ENCODE measurements at regions not wholly inside any gene's neighbourhood (a gene's known extent, or its start where the extent isn't known, plus 50 kb on each side); places are given as distances from the start of the nearest gene placed in this dataset.

DNA sequence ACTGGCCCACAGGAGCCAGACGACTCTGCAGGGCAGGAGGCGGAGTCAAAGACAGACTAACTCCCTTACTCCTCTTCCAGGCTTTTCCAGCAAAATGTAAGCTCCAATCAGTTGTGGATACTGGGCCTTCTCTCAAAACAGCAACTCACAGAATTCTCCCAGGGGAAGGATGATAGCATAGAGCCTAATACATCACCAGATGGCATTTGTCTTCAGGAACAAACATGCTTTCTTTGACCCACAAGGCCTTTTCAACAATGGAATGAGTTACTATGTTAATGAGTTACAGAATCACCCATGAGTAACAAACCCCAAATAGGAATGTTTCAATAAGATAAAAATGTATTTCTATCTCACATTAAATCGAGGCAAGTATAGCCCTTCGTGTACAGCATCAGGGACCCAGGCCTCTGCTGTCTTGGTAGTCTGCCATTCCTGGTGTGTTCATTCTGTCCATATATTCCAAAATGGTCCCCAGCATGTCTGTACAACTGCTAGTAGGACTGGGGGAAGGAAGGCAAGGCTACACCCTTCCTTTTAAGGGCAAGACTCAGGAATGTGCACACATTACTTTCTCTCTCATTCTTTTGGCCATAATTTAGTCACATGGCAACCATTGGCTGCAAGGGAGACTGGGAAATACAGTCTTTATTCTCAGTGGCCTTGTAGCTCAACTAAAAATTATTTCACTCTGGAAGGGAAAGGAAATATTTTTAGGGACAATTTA lies 76.4 kb downstream of the BOD1L2 start:
- Histone ChIP-seq H3K27me3 (ENCODE audit: insufficient read depth, low read length) (no peaks in the 10 kb centered on the region), H3K36me3 (ENCODE audit: insufficient read depth, low read length) (no peaks in the 10 kb centered on the region), H3K4me2 (ENCODE audit: low read length) (no peak overlapping the region), H3K9ac (ENCODE audit: low read length) (no peak overlapping the region), H3K27ac (ENCODE audit: low read depth, low read length) (no peak overlapping the region), H3K4me1 (ENCODE audit: insufficient read depth, low read length) (no peaks in the 10 kb centered on the region), H3K4me3 (ENCODE audit: insufficient read depth, low read depth, low read length) (no peak overlapping the region), H2AFZ (ENCODE audit: low read depth, low read length) (no peak overlapping the region), H4K20me1 (ENCODE audit: insufficient read depth, low read length) (no peaks in the 10 kb centered on the region), H3K9me3 (ENCODE audit: insufficient read depth, low read depth, low read length) (no peaks in the 10 kb centered on the region), H3K79me2 (ENCODE audit: insufficient read depth, low read length) (no peaks in the 10 kb centered on the region)
- H3K27ac Mint-ChIP-seq (ENCODE audit: unreplicated experiment) = peak overlapping the region; percentile 89
- H3K4me3 Mint-ChIP-seq (ENCODE audit: unreplicated experiment) = no peak overlapping the region
- peaks cover 11% of the 10 kb centered on the region for H3K4me1 Mint-ChIP-seq (ENCODE audit: low read depth, unreplicated experiment)
- TF ChIP-seq, protein P1, sequence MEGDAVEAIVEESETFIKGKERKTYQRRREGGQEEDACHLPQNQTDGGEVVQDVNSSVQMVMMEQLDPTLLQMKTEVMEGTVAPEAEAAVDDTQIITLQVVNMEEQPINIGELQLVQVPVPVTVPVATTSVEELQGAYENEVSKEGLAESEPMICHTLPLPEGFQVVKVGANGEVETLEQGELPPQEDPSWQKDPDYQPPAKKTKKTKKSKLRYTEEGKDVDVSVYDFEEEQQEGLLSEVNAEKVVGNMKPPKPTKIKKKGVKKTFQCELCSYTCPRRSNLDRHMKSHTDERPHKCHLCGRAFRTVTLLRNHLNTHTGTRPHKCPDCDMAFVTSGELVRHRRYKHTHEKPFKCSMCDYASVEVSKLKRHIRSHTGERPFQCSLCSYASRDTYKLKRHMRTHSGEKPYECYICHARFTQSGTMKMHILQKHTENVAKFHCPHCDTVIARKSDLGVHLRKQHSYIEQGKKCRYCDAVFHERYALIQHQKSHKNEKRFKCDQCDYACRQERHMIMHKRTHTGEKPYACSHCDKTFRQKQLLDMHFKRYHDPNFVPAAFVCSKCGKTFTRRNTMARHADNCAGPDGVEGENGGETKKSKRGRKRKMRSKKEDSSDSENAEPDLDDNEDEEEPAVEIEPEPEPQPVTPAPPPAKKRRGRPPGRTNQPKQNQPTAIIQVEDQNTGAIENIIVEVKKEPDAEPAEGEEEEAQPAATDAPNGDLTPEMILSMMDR (IDR thresholded peaks at IDR 0.05; ENCODE audit: insufficient read depth, low read depth, low read length) = no peak
- no peak for TF ChIP-seq EZH2 (IDR thresholded peaks at IDR 0.05; ENCODE audit: insufficient read depth, low read length)
- no peaks in the 10 kb centered on the region for H3K27me3 Mint-ChIP-seq (ENCODE audit: low read depth, unreplicated experiment)
- H3K9me3 Mint-ChIP-seq (ENCODE audit: unreplicated experiment) = no peaks in the 10 kb centered on the region
- DNase-seq (ENCODE audit: low read depth) = no peak
- no peaks in the 10 kb centered on the region for H3K36me3 Mint-ChIP-seq (ENCODE audit: low read depth, unreplicated experiment)
- no peak for FAIRE-seq

DNA sequence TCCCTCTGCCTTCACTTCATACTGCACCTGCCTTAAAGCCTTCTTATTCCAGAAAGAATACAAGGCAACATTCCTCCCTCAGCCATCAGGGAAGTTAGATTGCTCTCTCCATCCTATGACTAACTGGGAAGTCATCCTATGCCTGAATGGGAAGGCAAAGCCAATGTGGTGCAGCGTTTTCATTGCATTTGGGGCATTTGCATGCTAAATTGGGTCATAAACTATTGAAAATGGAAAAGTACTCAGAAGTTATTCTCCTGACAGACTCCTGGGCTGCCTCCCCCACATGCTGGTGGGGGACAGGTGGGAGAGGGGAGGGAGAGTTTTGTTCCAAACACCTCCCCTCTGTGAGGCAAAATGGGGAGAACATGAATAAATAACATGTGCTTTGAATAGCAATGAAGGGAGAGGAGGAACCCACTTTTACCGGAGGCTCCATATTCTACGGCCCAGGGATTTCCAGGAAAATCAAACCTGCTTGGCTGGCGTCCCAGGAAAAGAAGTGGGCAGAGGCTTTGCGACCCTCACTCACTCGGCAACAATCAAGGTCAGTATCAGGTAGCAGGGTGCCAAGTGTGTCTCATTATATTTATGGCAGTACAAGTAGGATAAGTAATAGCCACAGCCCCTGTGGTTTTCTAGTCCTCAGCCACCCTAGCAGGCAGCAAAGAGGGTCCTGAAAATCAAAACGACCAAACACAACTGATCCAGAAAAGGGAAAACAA lies 84.1 kb downstream of the BOD1L2 start:
- Mint-ChIP-seq H3K4me3 (ENCODE audit: unreplicated experiment) (no peak overlapping the region), H3K4me1 (ENCODE audit: low read depth, unreplicated experiment) (peaks cover 2% of the 10 kb centered on the region), H3K36me3 (ENCODE audit: low read depth, unreplicated experiment) (no peaks in the 10 kb centered on the region), H3K27ac (ENCODE audit: unreplicated experiment) (no peak overlapping the region), H3K9me3 (ENCODE audit: unreplicated experiment) (peaks cover 8% of the 10 kb centered on the region), H3K27me3 (ENCODE audit: low read depth, unreplicated experiment) (no peaks in the 10 kb centered on the region)
- Histone ChIP-seq H3K79me2 (ENCODE audit: insufficient read depth, low read length) (no peaks in the 10 kb centered on the region), H3K27ac (ENCODE audit: low read depth, low read length) (no peak overlapping the region), H3K9me3 (ENCODE audit: insufficient read depth, low read depth, low read length) (no peaks in the 10 kb centered on the region), H2AFZ (ENCODE audit: low read depth, low read length) (peak overlapping the region; percentile 18), H3K36me3 (ENCODE audit: insufficient read depth, low read length) (no peaks in the 10 kb centered on the region), H3K4me1 (ENCODE audit: insufficient read depth, low read length) (no peaks in the 10 kb centered on the region), H3K9ac (ENCODE audit: low read length) (no peak overlapping the region), H3K4me3 (ENCODE audit: insufficient read depth, low read depth, low read length) (no peak overlapping the region), H4K20me1 (ENCODE audit: insufficient read depth, low read length) (no peaks in the 10 kb centered on the region), H3K4me2 (ENCODE audit: low read length) (no peak overlapping the region), H3K27me3 (ENCODE audit: insufficient read depth, low read length) (no peaks in the 10 kb centered on the region)
- DNase-seq (ENCODE audit: low read depth) = no peak
- FAIRE-seq = no peak
- TF ChIP-seq, protein P1 (IDR thresholded peaks at IDR 0.05; ENCODE audit: insufficient read depth, low read depth, low read length) = no peak
- TF ChIP-seq EZH2 (IDR thresholded peaks at IDR 0.05; ENCODE audit: insufficient read depth, low read length) = no peak

DNA sequence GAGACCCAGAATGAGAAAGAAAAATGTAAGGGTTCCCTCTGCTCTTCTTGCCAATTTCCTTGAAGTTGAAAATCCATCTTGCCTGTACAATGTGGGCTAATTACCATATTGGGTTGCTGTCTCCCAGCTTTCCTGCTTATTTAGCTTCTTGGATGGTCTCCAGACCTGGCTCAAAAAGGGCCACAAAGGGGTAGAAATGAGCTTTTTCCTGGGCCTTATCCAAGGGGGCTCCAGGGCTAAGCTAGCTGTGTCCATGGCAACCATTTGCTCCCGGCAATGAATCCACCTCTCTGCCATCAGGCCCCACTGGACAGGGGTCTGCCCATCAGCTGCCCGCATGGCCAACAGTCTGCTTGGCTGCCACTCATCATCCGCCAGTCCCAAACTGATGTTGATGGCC lies 85.0 kb downstream of the BOD1L2 start:
- Histone ChIP-seq H3K27me3 (ENCODE audit: insufficient read depth, low read length) (no peaks in the 10 kb centered on the region), H3K4me1 (ENCODE audit: insufficient read depth, low read length) (no peaks in the 10 kb centered on the region), H3K79me2 (ENCODE audit: insufficient read depth, low read length) (no peaks in the 10 kb centered on the region), H3K9ac (ENCODE audit: low read length) (no peak overlapping the region), H3K4me3 (ENCODE audit: insufficient read depth, low read depth, low read length) (no peak overlapping the region), H3K4me2 (ENCODE audit: low read length) (no peak overlapping the region), H3K36me3 (ENCODE audit: insufficient read depth, low read length) (no peaks in the 10 kb centered on the region), H2AFZ (ENCODE audit: low read depth, low read length) (no peak overlapping the region), H4K20me1 (ENCODE audit: insufficient read depth, low read length) (no peaks in the 10 kb centered on the region), H3K27ac (ENCODE audit: low read depth, low read length) (no peak overlapping the region), H3K9me3 (ENCODE audit: insufficient read depth, low read depth, low read length) (no peaks in the 10 kb centered on the region)
- Mint-ChIP-seq H3K4me1 (ENCODE audit: low read depth, unreplicated experiment) (peaks cover 2% of the 10 kb centered on the region), H3K9me3 (ENCODE audit: unreplicated experiment) (peaks cover 8% of the 10 kb centered on the region), H3K36me3 (ENCODE audit: low read depth, unreplicated experiment) (no peaks in the 10 kb centered on the region), H3K4me3 (ENCODE audit: unreplicated experiment) (no peak overlapping the region), H3K27me3 (ENCODE audit: low read depth, unreplicated experiment) (no peaks in the 10 kb centered on the region), H3K27ac (ENCODE audit: unreplicated experiment) (no peak overlapping the region)
- DNase-seq (ENCODE audit: low read depth) = no peak
- TF ChIP-seq, protein P1 (IDR thresholded peaks at IDR 0.05; ENCODE audit: insufficient read depth, low read depth, low read length) = no peak
- TF ChIP-seq EZH2 (IDR thresholded peaks at IDR 0.05; ENCODE audit: insufficient read depth, low read length) = no peak
- no peak for FAIRE-seq
